Right lobe of liver (tissue), 4 donors: ENCODE measurements at regions not wholly inside any gene's neighbourhood (a gene's known extent, or its start where the extent isn't known, plus 50 kb on each side); places are given as distances from the start of the nearest gene placed in this dataset.

Source experiments
- POLR2A ChIP-seq: fragments of 450-650 bp; IDR thresholded peaks from one replicate; pipeline ENCODE4 v1.6.1; 2017; ENCODE audit warnings: antibody characterized with exemption, mild to moderate bottlenecking
- TF ChIP-seq, protein P1 (sequence below), 4 donors: fragments of 200-600 bp in 3 of 4; fragments of 450-650 bp in 1 of 4; IDR thresholded peaks; one replicate each; pipeline versions ENCODE4 v1.5.1 to v1.8.0; 2016 to 2022; ENCODE audit warnings: antibody characterized with exemption in 4 of 4, mild to moderate bottlenecking in 2 of 4
- donor health status: DM: no; HTN: no; CAD: no.
- donor health status: DM: no; HTN: no; CAD: no.
- donor health status: DM: no; HTN: yes; CAD: no.

DNA sequence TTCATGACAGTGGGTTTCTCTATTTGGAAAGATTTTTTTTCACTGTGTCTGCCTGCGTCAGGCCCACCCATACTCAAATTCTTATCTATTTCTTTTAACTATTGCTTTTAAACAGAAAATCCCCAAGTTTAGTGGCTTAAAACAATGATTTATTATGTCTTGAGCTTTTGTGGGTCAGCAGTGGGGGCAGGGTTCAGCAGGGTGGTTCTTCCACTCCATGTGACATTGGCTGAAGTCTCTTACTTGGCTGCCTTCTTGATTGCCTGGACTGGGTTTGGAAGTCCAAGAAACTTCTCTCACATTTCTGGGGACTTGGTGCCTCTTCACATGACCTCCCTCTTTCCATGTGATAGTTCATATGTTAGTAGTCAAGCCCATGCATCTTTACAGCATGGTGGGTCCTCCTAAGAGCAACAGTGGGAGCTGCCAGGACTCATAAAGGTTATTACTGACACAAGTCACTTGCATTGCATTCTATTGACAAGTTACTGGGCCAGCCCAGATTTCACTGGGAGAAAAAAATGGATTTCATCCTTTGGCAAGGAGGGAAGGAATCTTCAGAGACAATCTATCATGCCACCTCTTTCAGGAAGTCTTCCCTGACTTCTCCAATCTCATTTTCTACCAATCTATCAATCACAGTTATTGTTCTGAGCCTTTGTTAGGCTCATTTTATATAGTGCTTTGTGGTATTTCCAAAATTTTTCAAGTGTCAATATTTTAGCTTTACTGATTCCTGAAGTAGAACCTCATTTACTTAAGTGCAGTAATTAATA lies 436.1 kb downstream of the XYLT1 start:
- TF ChIP-seq, protein P1, sequence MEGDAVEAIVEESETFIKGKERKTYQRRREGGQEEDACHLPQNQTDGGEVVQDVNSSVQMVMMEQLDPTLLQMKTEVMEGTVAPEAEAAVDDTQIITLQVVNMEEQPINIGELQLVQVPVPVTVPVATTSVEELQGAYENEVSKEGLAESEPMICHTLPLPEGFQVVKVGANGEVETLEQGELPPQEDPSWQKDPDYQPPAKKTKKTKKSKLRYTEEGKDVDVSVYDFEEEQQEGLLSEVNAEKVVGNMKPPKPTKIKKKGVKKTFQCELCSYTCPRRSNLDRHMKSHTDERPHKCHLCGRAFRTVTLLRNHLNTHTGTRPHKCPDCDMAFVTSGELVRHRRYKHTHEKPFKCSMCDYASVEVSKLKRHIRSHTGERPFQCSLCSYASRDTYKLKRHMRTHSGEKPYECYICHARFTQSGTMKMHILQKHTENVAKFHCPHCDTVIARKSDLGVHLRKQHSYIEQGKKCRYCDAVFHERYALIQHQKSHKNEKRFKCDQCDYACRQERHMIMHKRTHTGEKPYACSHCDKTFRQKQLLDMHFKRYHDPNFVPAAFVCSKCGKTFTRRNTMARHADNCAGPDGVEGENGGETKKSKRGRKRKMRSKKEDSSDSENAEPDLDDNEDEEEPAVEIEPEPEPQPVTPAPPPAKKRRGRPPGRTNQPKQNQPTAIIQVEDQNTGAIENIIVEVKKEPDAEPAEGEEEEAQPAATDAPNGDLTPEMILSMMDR (IDR thresholded peaks at IDR 0.05): no peak
- no peak for TF ChIP-seq POLR2A
